Lung (tissue), 11 donors: ENCODE measurements at regions not wholly inside any gene's neighbourhood (a gene's known extent, or its start where the extent isn't known, plus 50 kb on each side); places are given as distances from the start of the nearest gene placed in this dataset.
A peak's percentile ranks its signal among the peaks of the same experiment; 100 is the strongest.

Source experiments
- ATAC-seq: fragments of 200-7000 bp; cut with Tn5 transposase; one replicate; pipeline ENCODE4 v1.9.1; 2020; ENCODE audit warnings: moderate number of reproducible peaks; ENCODE audit not compliant: insufficient read depth, low FRiP score
- DNase-seq, 3 donors: peaks; one replicate each; pipeline ENCODE4 v3.0.0-alpha.2; 2013 to 2017
- H3K27ac ChIP-seq, 2 donors: one replicate each; pipeline ENCODE4 v1.5.1; 2013; ENCODE audit warnings: mild to moderate bottlenecking in 2 of 2, moderate library complexity in 2 of 2, control low read depth in 1 of 2, inconsistent platforms in 1 of 2, low read depth in 1 of 2, low read length in 1 of 2
- H3K27me3 ChIP-seq, 3 donors: one replicate each; pipeline ENCODE4 v1.5.1; 2013; ENCODE audit warnings: low read length in 2 of 3; ENCODE audit not compliant: control insufficient read depth in 3 of 3, insufficient read depth in 3 of 3
- H3K36me3 ChIP-seq, 4 donors: one replicate each; pipeline ENCODE4 v1.5.1; 2013; ENCODE audit warnings: low read length in 4 of 4, mild to moderate bottlenecking in 1 of 4, moderate library complexity in 1 of 4; ENCODE audit not compliant: control insufficient read depth in 4 of 4, insufficient read depth in 4 of 4
- H3K4me1 ChIP-seq, 5 donors: one replicate each; pipeline ENCODE4 v1.5.1; 2013; ENCODE audit warnings: low read length in 5 of 5, mild to moderate bottlenecking in 2 of 5, moderate library complexity in 1 of 5; ENCODE audit not compliant: control insufficient read depth in 5 of 5, insufficient read depth in 5 of 5
- H3K4me3 ChIP-seq: one replicate; pipeline ENCODE4 v1.5.1; 2013; ENCODE audit warnings: mild to moderate bottlenecking, control low read depth, moderate library complexity
- H3K9ac ChIP-seq, 2 donors: one replicate each; pipeline ENCODE4 v1.5.1; 2013; ENCODE audit warnings: low read length in 2 of 2, control low read depth in 1 of 2; ENCODE audit not compliant: insufficient read depth in 1 of 2
- H3K9me3 ChIP-seq, 4 donors: one replicate each; pipeline ENCODE4 v1.5.1; 2013; ENCODE audit warnings: low read length in 3 of 4, mild to moderate bottlenecking in 1 of 4, moderate library complexity in 1 of 4; ENCODE audit not compliant: control insufficient read depth in 4 of 4, insufficient read depth in 3 of 4
- WGBS, 2 donors: extraction: QIAGEN DNeasy Blood & Tissue Kit; methylation state at CpG; one replicate each; pipeline ENCODE4 v1.1.7; 2013; 5-methylcytosine and 5-hydroxymethylcytosine counted together
- TF ChIP-seq, protein P1 (sequence below): IDR thresholded peaks from 2 replicates; pipeline ENCODE4 v1.5.1; 2012; ENCODE audit warnings: mild to moderate bottlenecking; ENCODE audit errors: control extremely low read depth, extremely low read depth
- donor health status: control.
- donor health status: control.
- donor health status: Bipolar disorder and iron deficiency.
- donor health status: healthy.
- donor health status: DM: yes; HTN: yes; CAD: no.

- Histone ChIP-seq H3K4me1 (peaks cover 0 to 7% (median 0%) of the 10 kb centered on the region in 5 donors), H3K27me3 (no peaks in the 10 kb centered on the region), H3K4me3 (no peak overlapping the region), H3K36me3 (no peaks in the 10 kb centered on the region), H3K27ac (no peak overlapping the region), H3K9ac (no peak overlapping the region), H3K9me3 (no peaks in the 10 kb centered on the region)
- peak; percentile 15 to 66 (median 56) for DNase-seq
- WGBS, 2 donors = 94 to 98% methylated on average over 1 of the region's 1 CpG
- TF ChIP-seq, protein P1, sequence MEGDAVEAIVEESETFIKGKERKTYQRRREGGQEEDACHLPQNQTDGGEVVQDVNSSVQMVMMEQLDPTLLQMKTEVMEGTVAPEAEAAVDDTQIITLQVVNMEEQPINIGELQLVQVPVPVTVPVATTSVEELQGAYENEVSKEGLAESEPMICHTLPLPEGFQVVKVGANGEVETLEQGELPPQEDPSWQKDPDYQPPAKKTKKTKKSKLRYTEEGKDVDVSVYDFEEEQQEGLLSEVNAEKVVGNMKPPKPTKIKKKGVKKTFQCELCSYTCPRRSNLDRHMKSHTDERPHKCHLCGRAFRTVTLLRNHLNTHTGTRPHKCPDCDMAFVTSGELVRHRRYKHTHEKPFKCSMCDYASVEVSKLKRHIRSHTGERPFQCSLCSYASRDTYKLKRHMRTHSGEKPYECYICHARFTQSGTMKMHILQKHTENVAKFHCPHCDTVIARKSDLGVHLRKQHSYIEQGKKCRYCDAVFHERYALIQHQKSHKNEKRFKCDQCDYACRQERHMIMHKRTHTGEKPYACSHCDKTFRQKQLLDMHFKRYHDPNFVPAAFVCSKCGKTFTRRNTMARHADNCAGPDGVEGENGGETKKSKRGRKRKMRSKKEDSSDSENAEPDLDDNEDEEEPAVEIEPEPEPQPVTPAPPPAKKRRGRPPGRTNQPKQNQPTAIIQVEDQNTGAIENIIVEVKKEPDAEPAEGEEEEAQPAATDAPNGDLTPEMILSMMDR = no peak
- no peak for ATAC-seq
These were observed 236.2 kb upstream of the KRR1 start for GRCh38 chr12:75747572-75748021.

- peaks cover 0 to 7% (median 0%) of the 10 kb centered on the region in 5 donors for H3K4me1 ChIP-seq
- no peak for DNase-seq
- H3K9me3 ChIP-seq = no peaks in the 10 kb centered on the region
- TF ChIP-seq, protein P1 = no peak
- H3K9ac ChIP-seq = no peak overlapping the region
- no peak overlapping the region for H3K27ac ChIP-seq
- H3K4me3 ChIP-seq = no peak overlapping the region
- no peaks in the 10 kb centered on the region for H3K36me3 ChIP-seq
- no peaks in the 10 kb centered on the region for H3K27me3 ChIP-seq
- 87% methylated on average over 4 of the region's 4 CpGs for WGBS, 2 donors
- ATAC-seq = no peak
These were observed 235.2 kb upstream of the KRR1 start for GRCh38 chr12:75746621-75747020.

DNA sequence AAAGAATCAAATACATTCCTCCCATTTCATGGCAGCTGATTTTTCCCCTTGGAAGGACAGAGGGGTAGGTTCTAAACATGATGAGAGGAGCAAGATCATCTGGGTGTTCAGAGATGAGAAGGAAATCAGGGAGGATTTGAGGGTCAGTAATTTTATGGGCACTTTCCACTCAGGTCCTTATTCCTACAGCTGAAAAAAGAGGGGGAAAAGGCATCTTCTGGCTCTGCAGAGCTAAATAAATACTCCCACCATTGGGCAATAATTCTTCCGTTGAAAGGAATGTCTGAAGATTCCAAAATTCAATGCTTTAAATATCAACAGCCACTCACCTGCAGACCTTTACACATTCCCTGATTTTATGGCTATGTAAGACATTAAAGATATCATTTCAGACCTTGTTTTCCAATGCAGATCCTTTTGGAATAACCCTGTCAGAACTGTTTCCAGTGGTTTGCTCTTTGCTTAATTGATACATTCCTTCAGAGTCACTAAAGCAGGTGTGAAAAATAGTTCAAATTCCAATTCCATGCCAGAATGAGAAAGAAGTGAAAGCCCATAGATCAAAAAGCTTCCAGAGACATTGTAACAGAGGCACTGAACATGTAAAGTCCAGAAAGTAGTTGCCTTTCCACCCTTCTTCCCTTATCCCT lies 233.3 kb upstream of the KRR1 start:
- no peak for ATAC-seq
- 65 to 85% methylated on average over 1 of the region's 1 CpG for WGBS, 2 donors

More for the DNA sequence above, 233.3 kb upstream of the KRR1 start:
- Histone ChIP-seq H3K27me3 (no peaks in the 10 kb centered on the region), H3K4me1 (no peaks in the 10 kb centered on the region), H3K9ac (no peak overlapping the region), H3K36me3 (no peaks in the 10 kb centered on the region), H3K9me3 (no peaks in the 10 kb centered on the region), H3K4me3 (no peak overlapping the region), H3K27ac (no peak overlapping the region)
- TF ChIP-seq, protein P1 = no peak
- DNase-seq = no peak
